Daoy (cell line): ENCODE measurements at regions not wholly inside any gene's neighbourhood (a gene's known extent, or its start where the extent isn't known, plus 50 kb on each side); places are given as distances from the start of the nearest gene placed in this dataset.

Experiments used
- DNase-seq: peaks from one replicate; pipeline ENCODE4 v3.0.0-alpha.2; 2015; ENCODE audit warnings: low read depth

DNA sequence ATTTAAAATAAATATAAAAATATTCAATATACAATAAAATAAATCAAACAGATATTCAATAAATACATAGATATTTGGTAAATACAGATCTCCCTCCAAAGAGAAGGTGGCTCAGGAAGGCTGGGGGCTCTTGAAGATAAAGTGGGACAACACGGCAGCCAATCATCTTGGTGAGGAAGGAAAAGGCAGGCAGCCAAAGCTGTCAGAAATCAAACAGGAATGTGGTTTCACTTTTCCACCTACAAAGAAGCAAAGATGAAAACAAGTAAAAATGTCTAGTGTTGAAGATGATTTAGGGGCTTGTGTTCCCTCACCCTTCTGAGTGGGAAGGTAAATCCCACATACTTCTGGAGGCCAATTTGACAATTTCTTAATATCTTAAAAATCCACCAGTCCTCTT lies 85.7 kb downstream of the B3GNT2 start:
- no peak for DNase-seq

DNA sequence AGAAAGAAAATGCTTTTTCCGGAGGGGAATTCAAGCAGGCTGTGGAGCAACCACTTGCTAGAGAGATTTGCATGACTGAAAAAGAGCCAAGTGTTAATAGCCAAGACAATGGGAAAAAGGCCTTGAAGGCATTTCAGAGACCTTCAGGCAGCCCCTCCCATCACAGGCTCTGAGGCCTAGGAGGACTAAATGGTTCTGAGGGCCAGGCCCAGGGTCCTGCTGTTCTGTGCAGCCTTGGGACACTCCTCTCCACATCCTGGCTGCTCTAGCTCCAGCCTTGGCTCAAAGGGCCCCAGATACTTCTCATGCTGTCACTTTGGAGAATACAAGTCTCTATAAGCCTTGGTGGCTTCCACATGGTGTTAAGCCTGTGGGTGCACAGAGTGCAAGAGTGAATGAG lies 81.8 kb downstream of the B3GNT2 start:
- no peak for DNase-seq
